ENCODE measurements at regions not wholly inside any gene's neighbourhood (a gene's known extent, or its start where the extent isn't known, plus 50 kb on each side); places are given as distances from the start of the nearest gene placed in this dataset.

- Mint-ChIP-seq H3K4me1 (ENCODE audit: low read depth, unreplicated experiment) (peaks cover 21% of the 10 kb centered on the region), H3K27ac (ENCODE audit: unreplicated experiment) (no peak overlapping the region), H3K4me3 (ENCODE audit: unreplicated experiment) (no peak overlapping the region), H3K27me3 (ENCODE audit: unreplicated experiment) (peaks cover 2% of the 10 kb centered on the region), H3K36me3 (ENCODE audit: unreplicated experiment) (no peaks in the 10 kb centered on the region), H3K9me3 (ENCODE audit: unreplicated experiment) (peaks cover 2% of the 10 kb centered on the region)
- TF ChIP-seq CTCF (IDR thresholded peaks at IDR 0.05; ENCODE audit: partially characterized antibody, unreplicated experiment), result no peak
- DNase-seq, result no peak
These were observed 55.6 kb upstream of the CCSER1 start for GRCh38 chr4:90071289-90072235.

GRCh38 chr4:90074322-90074886 lies 52.8 kb upstream of the CCSER1 start:
- TF ChIP-seq CTCF (IDR thresholded peaks at IDR 0.05; ENCODE audit: partially characterized antibody, unreplicated experiment), result no peak
- peak overlapping the region; percentile 35 for H3K4me3 Mint-ChIP-seq (ENCODE audit: unreplicated experiment)
- H3K9me3 Mint-ChIP-seq (ENCODE audit: unreplicated experiment), result peaks cover 2% of the 10 kb centered on the region
- H3K27me3 Mint-ChIP-seq (ENCODE audit: unreplicated experiment), result peaks cover 2% of the 10 kb centered on the region
- H3K36me3 Mint-ChIP-seq (ENCODE audit: unreplicated experiment), result no peaks in the 10 kb centered on the region
- H3K4me1 Mint-ChIP-seq (ENCODE audit: low read depth, unreplicated experiment), result peaks cover 21% of the 10 kb centered on the region
- DNase-seq, result no peak
- peak overlapping the region; percentile 15 for H3K27ac Mint-ChIP-seq (ENCODE audit: unreplicated experiment)

Data from glutamatergic neuron (in vitro differentiated cells).